ENCODE measurements at regions not wholly inside any gene's neighbourhood (a gene's known extent, or its start where the extent isn't known, plus 50 kb on each side); places are given as distances from the start of the nearest gene placed in this dataset.
"Not testable (repeated sequence)": the region's sequence is repeated elsewhere in the genome, so short reads cannot be mapped to it uniquely, and the experiment has no call there.

DNA sequence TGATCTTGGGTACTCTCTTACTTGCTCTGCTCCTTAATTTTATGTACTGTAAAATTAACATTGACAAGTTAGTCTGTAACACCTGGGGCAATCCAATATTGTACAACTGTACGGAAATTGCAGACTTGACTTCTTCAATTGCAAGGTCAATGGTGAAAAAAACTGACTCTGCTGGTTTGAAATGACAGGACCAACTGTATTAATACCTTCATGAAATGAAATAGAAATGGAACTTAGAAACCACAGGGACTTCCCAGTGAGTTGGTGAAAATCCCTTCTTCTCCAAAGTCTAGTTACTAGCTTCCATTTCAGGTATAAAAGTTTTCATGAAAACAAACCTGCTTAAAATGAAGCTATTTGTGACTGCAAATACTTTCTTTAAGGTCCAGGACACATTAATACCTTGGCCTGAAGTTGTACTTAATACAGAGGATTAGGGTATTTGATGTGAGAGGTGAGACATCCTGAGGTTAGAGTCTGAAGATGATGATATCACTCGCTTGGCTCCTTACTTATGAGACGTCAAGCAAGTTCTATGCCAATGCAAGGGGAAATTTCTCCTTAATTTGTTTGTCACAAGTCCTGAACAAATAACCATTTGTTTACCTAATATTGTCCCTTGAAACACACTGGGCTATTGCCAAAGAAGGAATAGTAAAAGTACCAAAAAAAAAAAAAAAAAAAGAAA lies 226.2 kb upstream of the TP63 start:
- no peaks in the 10 kb centered on the region for H3K4me1 ChIP-seq (ENCODE audit: insufficient read depth, low read length)
- no peak overlapping the region for H3K4me3 ChIP-seq (ENCODE audit: low read length)
- H3K27me3 ChIP-seq (ENCODE audit: insufficient read depth, low read length): no peaks in the 10 kb centered on the region
- 92% methylated on average over 3 of the region's 3 CpGs for WGBS
- no peaks in the 10 kb centered on the region for H3K36me3 ChIP-seq (ENCODE audit: insufficient read depth, low read length)
- H3K27ac ChIP-seq (ENCODE audit: low read depth, low read length): no peak overlapping the region
- no peaks in the 10 kb centered on the region for H3K9me3 ChIP-seq (ENCODE audit: insufficient read depth, low read depth, low read length)
- no peak overlapping the region for H3K9ac ChIP-seq (ENCODE audit: low read depth, low read length)

DNA sequence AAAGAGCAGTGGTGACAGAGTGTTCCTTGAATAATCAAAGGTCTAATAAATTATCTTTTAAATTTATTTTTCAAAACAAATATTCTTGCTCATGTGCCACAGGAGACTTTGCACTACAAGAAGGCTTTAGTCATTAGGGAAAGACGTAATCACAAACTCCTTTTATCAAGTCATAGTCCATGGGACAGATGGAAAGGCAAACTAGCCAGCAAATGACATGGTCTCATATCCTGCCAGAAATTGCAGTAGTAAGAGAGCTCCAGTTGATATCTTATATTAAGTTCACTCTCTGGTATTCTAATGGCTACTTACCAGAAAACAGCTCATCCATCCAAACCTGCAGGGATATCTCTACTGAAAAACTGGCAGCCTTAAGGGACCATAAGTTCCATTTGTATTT lies 225.0 kb upstream of the TP63 start:
- H3K9me3 ChIP-seq (ENCODE audit: insufficient read depth, low read depth, low read length): no peaks in the 10 kb centered on the region
- no peak overlapping the region for H3K27ac ChIP-seq (ENCODE audit: low read depth, low read length)
- no peak overlapping the region for H3K9ac ChIP-seq (ENCODE audit: low read depth, low read length)
- 100% methylated on average over 1 of the region's 1 CpG for WGBS
- no peaks in the 10 kb centered on the region for H3K36me3 ChIP-seq (ENCODE audit: insufficient read depth, low read length)
- H3K4me1 ChIP-seq (ENCODE audit: insufficient read depth, low read length): no peaks in the 10 kb centered on the region
- H3K27me3 ChIP-seq (ENCODE audit: insufficient read depth, low read length): no peaks in the 10 kb centered on the region
- no peak overlapping the region for H3K4me3 ChIP-seq (ENCODE audit: low read length)

DNA sequence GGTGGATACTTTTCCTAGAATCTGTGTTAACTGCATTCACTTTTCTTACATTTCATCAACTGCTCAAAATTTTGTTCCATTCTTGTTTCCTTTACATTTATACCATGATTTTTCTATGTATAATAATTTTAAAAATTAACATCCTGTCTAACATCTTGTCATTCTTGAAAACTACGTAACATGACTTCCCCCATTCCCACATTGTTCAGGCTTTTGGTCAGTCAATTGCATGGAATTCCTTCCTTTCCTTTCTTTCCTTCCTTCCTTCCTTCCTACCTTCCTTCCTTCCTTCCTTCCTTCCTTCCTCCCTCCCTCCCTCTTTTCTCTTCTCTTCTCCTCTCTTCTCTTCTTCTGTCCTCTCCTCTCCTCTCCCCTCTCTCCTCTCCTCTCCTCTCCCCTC lies 220.7 kb upstream of the TP63 start:
- Histone ChIP-seq H3K27ac (ENCODE audit: low read depth, low read length) (no peak overlapping the region), H3K36me3 (ENCODE audit: insufficient read depth, low read length) (no peaks in the 10 kb centered on the region), H3K27me3 (ENCODE audit: insufficient read depth, low read length) (no peaks in the 10 kb centered on the region), H3K4me1 (ENCODE audit: insufficient read depth, low read length) (peaks cover 8% of the 10 kb centered on the region; the same call in 1 of the 2 replicates), H3K9ac (ENCODE audit: low read depth, low read length) (no peak overlapping the region), H3K4me3 (ENCODE audit: low read length) (no peak overlapping the region), H3K9me3 (ENCODE audit: insufficient read depth, low read depth, low read length) (no peaks in the 10 kb centered on the region)
- 92% methylated on average over 1 of the region's 1 CpG for WGBS

DNA sequence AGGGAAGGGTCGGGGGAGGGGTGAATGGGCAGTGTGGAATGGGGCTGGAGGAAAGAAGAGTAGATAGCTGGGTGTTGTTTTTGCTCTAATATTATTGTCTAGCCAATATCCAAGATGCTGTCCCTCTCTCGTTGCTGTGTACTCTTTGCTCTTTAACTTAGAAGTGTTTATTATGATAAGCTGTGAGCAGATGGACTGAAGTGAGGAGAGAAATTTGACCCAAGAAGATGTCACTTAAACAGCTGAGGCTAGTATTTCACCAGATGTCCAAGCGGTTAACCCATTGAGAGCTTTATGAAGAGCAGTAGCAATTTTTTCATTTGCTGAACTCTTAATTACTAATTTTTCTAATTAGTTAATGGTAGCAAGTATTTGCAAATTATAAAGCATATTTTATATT lies 212.2 kb upstream of the TP63 start:
- no peaks in the 10 kb centered on the region for H3K9me3 ChIP-seq (ENCODE audit: insufficient read depth, low read depth, low read length)
- H3K9ac ChIP-seq (ENCODE audit: low read depth, low read length): no peak overlapping the region
- H3K27me3 ChIP-seq (ENCODE audit: insufficient read depth, low read length): no peaks in the 10 kb centered on the region
- no peak overlapping the region for H3K27ac ChIP-seq (ENCODE audit: low read depth, low read length)
- no peak overlapping the region for H3K4me3 ChIP-seq (ENCODE audit: low read length)
- H3K36me3 ChIP-seq (ENCODE audit: insufficient read depth, low read length): no peaks in the 10 kb centered on the region
- WGBS: 93% methylated on average over 3 of the region's 3 CpGs
- peaks cover 5% of the 10 kb centered on the region; the same call in 1 of the 2 replicates for H3K4me1 ChIP-seq (ENCODE audit: insufficient read depth, low read length)

DNA sequence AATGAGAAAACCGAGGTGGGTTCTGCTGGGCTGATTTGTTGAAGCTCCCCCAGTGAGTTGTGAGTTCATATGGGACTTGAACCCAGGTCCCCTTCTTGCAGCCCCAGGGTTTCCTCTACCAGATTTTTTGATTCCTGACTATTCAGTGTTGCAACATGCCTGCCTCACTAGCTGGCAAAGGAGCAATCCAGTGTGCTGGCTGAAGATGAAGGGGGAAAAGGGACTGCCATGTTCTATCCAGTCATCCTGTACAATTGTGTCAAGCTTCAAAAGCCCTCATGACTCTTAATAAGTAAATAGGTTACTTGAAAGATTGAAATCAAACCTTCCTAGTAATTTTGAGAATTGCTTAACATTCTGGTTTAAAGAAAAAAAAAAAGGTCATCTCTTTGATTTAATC lies 211.5 kb upstream of the TP63 start:
- H3K9ac ChIP-seq (ENCODE audit: low read depth, low read length): no peak overlapping the region
- H3K4me3 ChIP-seq (ENCODE audit: low read length): no peak overlapping the region
- no peaks in the 10 kb centered on the region; the same call in 1 of the 2 replicates for H3K4me1 ChIP-seq (ENCODE audit: insufficient read depth, low read length)
- H3K27ac ChIP-seq (ENCODE audit: low read depth, low read length): no peak overlapping the region
- 100% methylated on average over 1 of the region's 1 CpG for WGBS
- H3K9me3 ChIP-seq (ENCODE audit: insufficient read depth, low read depth, low read length): no peaks in the 10 kb centered on the region
- no peaks in the 10 kb centered on the region for H3K27me3 ChIP-seq (ENCODE audit: insufficient read depth, low read length)
- H3K36me3 ChIP-seq (ENCODE audit: insufficient read depth, low read length): no peaks in the 10 kb centered on the region

DNA sequence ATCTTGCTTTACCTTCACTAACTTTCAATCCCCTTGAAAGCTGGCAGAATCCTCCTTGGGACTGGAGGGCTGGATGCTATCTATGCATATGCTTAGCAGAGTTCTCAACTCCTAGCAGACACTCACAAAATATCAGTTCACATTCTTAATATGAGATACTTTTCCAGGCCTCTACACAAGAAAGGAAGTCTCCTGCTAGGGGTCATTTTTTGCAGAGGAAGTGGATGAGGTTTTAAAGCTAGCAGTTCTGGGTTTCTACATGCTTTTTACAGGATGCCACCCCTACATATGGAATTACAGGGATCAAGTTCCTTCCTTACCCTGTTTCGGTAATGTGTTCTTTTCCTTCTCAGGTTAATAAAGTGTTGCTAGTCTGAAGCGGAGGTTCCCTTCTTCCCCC lies 206.3 kb upstream of the TP63 start:
- no peak overlapping the region for H3K4me3 ChIP-seq (ENCODE audit: low read length)
- WGBS: 96% methylated on average over 2 of the region's 2 CpGs
- H3K9ac ChIP-seq (ENCODE audit: low read depth, low read length): no peak overlapping the region
- no peaks in the 10 kb centered on the region for H3K36me3 ChIP-seq (ENCODE audit: insufficient read depth, low read length)
- H3K9me3 ChIP-seq (ENCODE audit: insufficient read depth, low read depth, low read length): no peaks in the 10 kb centered on the region
- H3K27me3 ChIP-seq (ENCODE audit: insufficient read depth, low read length): no peaks in the 10 kb centered on the region
- no peak overlapping the region for H3K27ac ChIP-seq (ENCODE audit: low read depth, low read length)
- peaks cover 15% of the 10 kb centered on the region for H3K4me1 ChIP-seq (ENCODE audit: insufficient read depth, low read length)

DNA sequence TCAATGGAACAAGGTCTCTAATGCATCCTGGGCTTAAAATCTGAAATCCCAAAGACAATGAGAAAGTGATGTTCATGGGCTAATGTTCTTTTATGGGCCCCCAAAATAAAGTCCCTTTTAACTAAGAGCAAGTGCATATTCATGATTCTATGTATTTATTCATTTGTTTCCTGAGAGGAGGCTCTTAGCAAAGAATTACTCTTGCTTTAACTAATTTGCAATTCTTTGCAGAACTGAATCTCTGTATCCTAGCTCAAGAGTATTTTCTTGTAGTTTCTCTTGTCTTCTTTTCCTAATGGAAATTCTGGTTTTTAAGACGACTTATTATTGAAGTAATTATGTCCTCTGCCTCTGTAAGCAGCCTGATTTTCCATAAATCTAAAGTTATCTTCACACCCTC lies 202.2 kb upstream of the TP63 start:
- WGBS: no CpG with 5 or more reads among the region's 1 CpG
- Histone ChIP-seq H3K27me3 (ENCODE audit: insufficient read depth, low read length) (no peaks in the 10 kb centered on the region), H3K36me3 (ENCODE audit: insufficient read depth, low read length) (no peaks in the 10 kb centered on the region), H3K9ac (ENCODE audit: low read depth, low read length) (no peak overlapping the region), H3K4me1 (ENCODE audit: insufficient read depth, low read length) (peaks cover 24% of the 10 kb centered on the region), H3K9me3 (ENCODE audit: insufficient read depth, low read depth, low read length) (no peaks in the 10 kb centered on the region), H3K4me3 (ENCODE audit: low read length) (no peak overlapping the region), H3K27ac (ENCODE audit: low read depth, low read length) (no peak overlapping the region; the same call in 1 of the 2 replicates)

DNA sequence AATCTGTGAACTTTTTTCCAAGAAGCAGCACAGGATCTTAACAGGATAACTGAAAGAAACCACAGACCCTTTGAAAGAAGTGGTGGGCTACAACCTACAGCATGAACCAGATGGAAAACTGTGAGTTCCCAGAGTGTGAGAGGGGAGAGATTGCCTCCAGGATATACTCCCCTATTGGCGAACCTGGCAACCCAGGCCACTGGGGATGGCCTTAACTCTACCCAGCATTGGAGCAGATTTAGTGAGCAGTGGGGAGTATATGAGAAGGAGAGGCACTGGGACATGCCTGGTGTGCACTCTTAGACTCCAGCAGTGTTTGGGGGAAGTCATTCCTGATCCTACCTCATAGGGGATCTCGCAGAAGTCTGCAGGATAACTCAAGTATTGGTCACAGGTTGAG lies 201.0 kb upstream of the TP63 start:
- Histone ChIP-seq H3K9me3 (ENCODE audit: insufficient read depth, low read depth, low read length) (no peaks in the 10 kb centered on the region), H3K27ac (ENCODE audit: low read depth, low read length) (peak overlapping the region; percentile 35; the same call in 1 of the 2 replicates), H3K9ac (ENCODE audit: low read depth, low read length) (no peak overlapping the region), H3K4me1 (ENCODE audit: insufficient read depth, low read length) (peaks cover 24% of the 10 kb centered on the region), H3K27me3 (ENCODE audit: insufficient read depth, low read length) (no peaks in the 10 kb centered on the region), H3K36me3 (ENCODE audit: insufficient read depth, low read length) (no peaks in the 10 kb centered on the region), H3K4me3 (ENCODE audit: low read length) (no peak overlapping the region)
- 92% methylated on average over 2 of the region's 2 CpGs for WGBS

DNA sequence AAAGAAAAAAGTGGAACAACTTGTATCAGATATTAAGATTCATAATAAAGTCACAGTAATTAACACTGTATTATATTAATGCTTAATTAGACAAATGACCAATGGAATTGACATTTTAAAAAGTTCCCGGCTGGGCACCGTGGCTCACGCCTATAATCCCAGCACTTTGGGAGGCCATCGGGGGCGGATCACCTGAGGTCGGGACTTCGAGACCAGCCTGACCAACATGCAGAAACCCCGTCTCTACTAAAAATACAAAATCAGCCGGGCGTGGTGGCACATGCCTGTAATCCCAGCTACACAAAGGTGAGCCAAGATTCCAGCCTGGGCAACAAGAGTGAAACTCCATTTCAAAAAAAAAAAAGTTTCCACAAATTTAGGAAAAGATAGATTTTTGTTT lies 188.9 kb upstream of the TP63 start:
- H3K36me3 ChIP-seq (ENCODE audit: insufficient read depth, low read length); H3K4me3 ChIP-seq (ENCODE audit: low read length); H3K4me1 ChIP-seq (ENCODE audit: insufficient read depth, low read length); H3K27me3 ChIP-seq (ENCODE audit: insufficient read depth, low read length); H3K9me3 ChIP-seq (ENCODE audit: insufficient read depth, low read depth, low read length); H3K9ac ChIP-seq (ENCODE audit: low read depth, low read length); H3K27ac ChIP-seq (ENCODE audit: low read depth, low read length): not testable (repeated sequence)
- 92% methylated on average over 10 of the region's 10 CpGs for WGBS

DNA sequence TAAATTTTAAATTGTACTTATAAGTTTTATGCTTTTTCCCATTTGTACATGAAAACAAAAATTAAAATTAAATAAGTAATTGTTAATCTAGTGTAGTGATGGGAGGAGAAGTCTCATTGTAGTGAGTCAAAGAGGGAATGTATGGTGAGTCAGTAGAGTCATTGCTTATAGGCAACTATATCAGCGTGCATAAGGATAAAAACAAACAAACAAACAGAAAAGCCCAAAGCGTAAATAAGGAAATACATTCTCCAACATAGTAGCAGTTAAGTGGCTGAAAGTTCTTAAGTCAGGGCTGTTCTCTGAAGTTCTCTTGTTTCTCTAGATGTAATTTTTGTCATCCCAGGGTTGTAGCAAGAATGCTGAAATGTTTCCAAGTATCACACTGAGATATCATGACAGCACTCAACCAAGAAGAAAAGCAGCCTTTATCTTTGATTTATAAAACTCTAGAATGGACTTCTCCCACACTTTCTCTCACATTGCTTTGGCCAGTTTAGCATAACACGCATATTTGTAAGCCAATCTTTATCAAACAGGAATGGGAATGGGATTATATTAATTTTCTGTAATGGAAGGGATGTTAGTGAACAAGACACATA lies 184.1 kb upstream of the TP63 start:
- H3K4me1 ChIP-seq (ENCODE audit: insufficient read depth, low read length): peaks cover 6% of the 10 kb centered on the region; the same call in 1 of the 2 replicates
- no peak overlapping the region for H3K4me3 ChIP-seq (ENCODE audit: low read length)
- 86% methylated on average over 1 of the region's 3 CpGs for WGBS
- no peaks in the 10 kb centered on the region for H3K9me3 ChIP-seq (ENCODE audit: insufficient read depth, low read depth, low read length)
- H3K36me3 ChIP-seq (ENCODE audit: insufficient read depth, low read length): no peaks in the 10 kb centered on the region
- H3K27ac ChIP-seq (ENCODE audit: low read depth, low read length): no peak overlapping the region
- H3K9ac ChIP-seq (ENCODE audit: low read depth, low read length): no peak overlapping the region
- H3K27me3 ChIP-seq (ENCODE audit: insufficient read depth, low read length): no peaks in the 10 kb centered on the region

DNA sequence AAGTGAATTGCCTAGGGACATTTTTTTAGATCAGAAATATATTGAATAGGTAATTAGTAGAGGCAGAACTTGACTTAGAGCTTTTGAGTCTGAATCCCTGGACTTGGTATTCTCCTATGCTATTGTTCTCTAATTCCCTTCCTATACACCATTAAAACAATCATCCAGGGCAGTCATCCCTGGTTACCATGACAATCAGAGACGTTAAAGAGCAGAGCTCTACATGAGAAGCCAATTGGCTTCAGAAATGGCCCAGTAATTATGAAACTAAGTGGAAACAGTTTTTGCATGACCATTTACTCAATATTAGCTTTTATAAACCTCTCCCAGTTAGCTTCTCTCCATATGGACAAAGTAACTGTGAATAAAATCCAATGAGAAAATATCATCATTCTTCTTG lies 182.1 kb upstream of the TP63 start:
- Histone ChIP-seq H3K9me3 (ENCODE audit: insufficient read depth, low read depth, low read length) (no peaks in the 10 kb centered on the region), H3K27ac (ENCODE audit: low read depth, low read length) (no peak overlapping the region), H3K27me3 (ENCODE audit: insufficient read depth, low read length) (no peaks in the 10 kb centered on the region), H3K4me3 (ENCODE audit: low read length) (no peak overlapping the region), H3K36me3 (ENCODE audit: insufficient read depth, low read length) (no peaks in the 10 kb centered on the region), H3K9ac (ENCODE audit: low read depth, low read length) (no peak overlapping the region), H3K4me1 (ENCODE audit: insufficient read depth, low read length) (peaks cover 6% of the 10 kb centered on the region; the same call in 1 of the 2 replicates)
- WGBS: 67% methylated on average over 1 of the region's 1 CpG

Data from HUES64 (cell line).